OCI-LY1 (cell line): ENCODE measurements at regions not wholly inside any gene's neighbourhood (a gene's known extent, or its start where the extent isn't known, plus 50 kb on each side); places are given as distances from the start of the nearest gene placed in this dataset.

Experiments used
- CTCF ChIP-seq: fragments of 200-600 bp; sonication (generic), shearing (Covaris generic); IDR thresholded peaks from 2 replicates; pipeline ENCODE4 v1.5.1; 2017; ENCODE audit warnings: mild to moderate bottlenecking, antibody characterized with exemption, low read length, moderate library complexity, mixed read lengths
- EZH2 ChIP-seq: fragments of 200-600 bp; sonication (generic), shearing (Covaris generic); IDR thresholded peaks from 2 replicates; pipeline ENCODE4 v1.8.0; 2017; ENCODE audit warnings: borderline replicate concordance, mixed run types, mild to moderate bottlenecking, antibody characterized with exemption, low read length, moderate library complexity, mixed read lengths

DNA sequence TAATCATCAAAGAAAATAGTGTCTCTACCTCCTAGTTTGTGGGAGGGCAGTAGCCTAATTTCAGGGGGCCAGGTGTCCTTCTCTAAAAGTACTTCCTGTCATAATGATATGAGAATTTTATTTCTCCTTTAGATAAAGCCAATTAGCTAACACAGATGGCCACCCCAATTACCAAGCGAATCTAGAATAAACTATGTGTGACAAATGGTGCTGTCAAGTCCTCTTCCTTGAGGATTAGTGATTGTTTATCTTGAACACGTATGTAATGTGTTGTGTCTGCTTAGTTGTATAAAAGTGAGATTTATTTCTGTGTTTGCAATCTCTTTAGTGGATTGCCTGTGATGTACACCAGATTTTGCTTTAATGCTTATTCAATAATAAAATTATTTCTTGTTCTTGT is 1120.0 kb downstream of the SORCS1 start:
- no peak for TF ChIP-seq CTCF
- no peak for TF ChIP-seq EZH2
